Calu3 (cell line): ENCODE measurements at regions not wholly inside any gene's neighbourhood (a gene's known extent, or its start where the extent isn't known, plus 50 kb on each side); places are given as distances from the start of the nearest gene placed in this dataset.

Experiments
- BruUV-seq: library from RNA; stranded (reverse); fragments of 400-500 nt; replicated peaks from 2 replicates; lab custom pipeline; 2021; lab: Mats Ljungman, UMichigan
- CTCF ChIA-PET: fragments of 300-600 bp; sonication (Branson Sonifier 250); formaldehyde crosslinking; loops from one replicate; lab custom pipeline; 2022; ENCODE audit warnings: antibody characterized with exemption; lab: Charles Lee
- DNase-seq: peaks from one replicate; pipeline ENCODE4 v3.0.0; 2022
- H3K27ac Mint-ChIP-seq: one replicate; pipeline ENCODE4 v1.8.0; 2022; ENCODE audit warnings: mixed read lengths; ENCODE audit not compliant: unreplicated experiment
- H3K27me3 Mint-ChIP-seq: one replicate; pipeline ENCODE4 v1.8.0; 2022; ENCODE audit warnings: mixed read lengths; ENCODE audit not compliant: unreplicated experiment
- H3K36me3 Mint-ChIP-seq: one replicate; pipeline ENCODE4 v1.8.0; 2022; ENCODE audit warnings: mild to moderate bottlenecking, moderate library complexity, mixed read lengths; ENCODE audit not compliant: insufficient read depth, unreplicated experiment
- H3K4me1 Mint-ChIP-seq: one replicate; pipeline ENCODE4 v1.8.0; 2022; ENCODE audit warnings: mild to moderate bottlenecking, low read depth, mixed read lengths; ENCODE audit not compliant: unreplicated experiment
- H3K4me3 Mint-ChIP-seq: one replicate; pipeline ENCODE4 v1.8.0; 2022; ENCODE audit warnings: mild to moderate bottlenecking, low read depth, moderate library complexity, mixed read lengths; ENCODE audit not compliant: unreplicated experiment
- H3K9me3 Mint-ChIP-seq: one replicate; pipeline ENCODE4 v1.8.0; 2022; ENCODE audit warnings: low read depth, mixed read lengths; ENCODE audit not compliant: unreplicated experiment
- CTCF ChIP-seq: fragments of 200-600 bp; IDR thresholded peaks from one replicate; pipeline ENCODE4 v1.8.0; 2022; ENCODE audit warnings: antibody characterized with exemption; ENCODE audit not compliant: unreplicated experiment
- intact Hi-C: fragments of 100-400 bp; cut with micrococcal nuclease; formaldehyde crosslinking; loops from one replicate; pipeline ENCODE4 v1.10.0; 2022; ENCODE audit not compliant: unreplicated experiment

GRCh38 chr4:148962539-148963290 lies 520.5 kb upstream of the NR3C2 start:
- BruUV-seq: no TSS peak
- no peaks in the 10 kb centered on the region for H3K36me3 Mint-ChIP-seq
- DNase-seq: no peak
- no peaks in the 10 kb centered on the region for H3K4me1 Mint-ChIP-seq
- no peak overlapping the region for H3K27ac Mint-ChIP-seq
- H3K27me3 Mint-ChIP-seq: no peaks in the 10 kb centered on the region
- no peak overlapping the region for H3K4me3 Mint-ChIP-seq
- H3K9me3 Mint-ChIP-seq: peaks cover 5% of the 10 kb centered on the region
- no peak for TF ChIP-seq CTCF
- intact Hi-C loops: no loop called here
- CTCF ChIA-PET: interaction anchor here (0.8 kb wide), 1 partner anchor 233 kb away, joined by 3 read pairs; no protein-coding TSS in a partner anchor

- H3K4me3 Mint-ChIP-seq: no peak overlapping the region
- CTCF ChIA-PET: interaction anchor here (1.0 kb wide), 1 partner anchor 11 kb away, joined by 3 read pairs; no protein-coding TSS in a partner anchor
- no peak overlapping the region for H3K27ac Mint-ChIP-seq
- H3K27me3 Mint-ChIP-seq: no peaks in the 10 kb centered on the region
- no peak for TF ChIP-seq CTCF
- no peaks in the 10 kb centered on the region for H3K4me1 Mint-ChIP-seq
- H3K9me3 Mint-ChIP-seq: peaks cover 5% of the 10 kb centered on the region
- DNase-seq: no peak
- intact Hi-C loops: no loop called here
- no peaks in the 10 kb centered on the region for H3K36me3 Mint-ChIP-seq
- no TSS peak for BruUV-seq
Observed at GRCh38 chr4:148961526-148961925, 519.3 kb upstream of the NR3C2 start.

GRCh38 chr4:148958317-148958716 lies 516.1 kb upstream of the NR3C2 start:
- intact Hi-C loops: no loop called here
- DNase-seq: no peak
- CTCF ChIA-PET: no interaction called here
- no peak for TF ChIP-seq CTCF
- H3K27me3 Mint-ChIP-seq: no peaks in the 10 kb centered on the region
- H3K27ac Mint-ChIP-seq: no peak overlapping the region
- no TSS peak for BruUV-seq
- H3K4me3 Mint-ChIP-seq: no peak overlapping the region
- H3K4me1 Mint-ChIP-seq: no peaks in the 10 kb centered on the region
- H3K9me3 Mint-ChIP-seq: peaks cover 3% of the 10 kb centered on the region
- H3K36me3 Mint-ChIP-seq: no peaks in the 10 kb centered on the region

GRCh38 chr4:148955564-148956297 lies 513.5 kb upstream of the NR3C2 start:
- TF ChIP-seq CTCF: no peak
- DNase-seq: no peak
- CTCF ChIA-PET: no interaction called here
- no TSS peak for BruUV-seq
- intact Hi-C loops: no loop called here
- Mint-ChIP-seq H3K4me3 (no peak overlapping the region), H3K4me1 (peaks cover 18% of the 10 kb centered on the region), H3K27me3 (no peaks in the 10 kb centered on the region), H3K36me3 (no peaks in the 10 kb centered on the region), H3K27ac (no peak overlapping the region), H3K9me3 (no peaks in the 10 kb centered on the region)
